HCT116 (cell line): ENCODE measurements at regions not wholly inside any gene's neighbourhood (a gene's known extent, or its start where the extent isn't known, plus 50 kb on each side); places are given as distances from the start of the nearest gene placed in this dataset.

Experiments used
- ATAC-seq: fragments of 200-7000 bp; cut with Tn5 transposase; 2 replicates; pipeline ENCODE4 v1.9.1; 2020; ENCODE audit warnings: mild to moderate bottlenecking, moderate library complexity
- BruUV-seq: library from RNA; stranded (reverse); fragments of 400-500 nt; replicated peaks from 2 replicates; lab custom pipeline; 2021; lab: Mats Ljungman, UMichigan
- CTCF ChIA-PET: fragments of 300-600 bp; sonication (Branson Sonifier 250); formaldehyde crosslinking; loops from one replicate; lab custom pipeline; 2021; ENCODE audit warnings: antibody characterized with exemption; lab: Charles Lee
- POLR2A ChIA-PET: fragments of 300-600, 350-600 bp; sonication (Branson Sonifier 250); formaldehyde crosslinking; loops from one replicate; lab custom pipeline; 2021; ENCODE audit warnings: antibody characterized with exemption; lab: Charles Lee
- RAD21 ChIA-PET, 2 experiments: fragments of 300-600 bp; sonication (Branson Sonifier 250); formaldehyde crosslinking; loops; one replicate each; lab custom pipeline; 2023; ENCODE audit warnings: low total read pairs in 2 of 2; ENCODE audit not compliant: uncharacterized antibody in 2 of 2, unreplicated experiment in 2 of 2, low non-redundant PET in 1 of 2; lab: Charles Lee
- DNase-seq: peaks from one replicate; pipeline ENCODE4 v3.0.0-alpha.2; 2010; ENCODE audit warnings: low read depth, low spot score
- H2AFZ ChIP-seq: fragments of 200-600 bp; shearing (Covaris generic), sonication (generic); 2 replicates; pipeline ENCODE4 v1.6.1; 2017; ENCODE audit warnings: low read depth, mixed run types, mixed read lengths, antibody characterized with exemption, low read length; ENCODE audit not compliant: poor library complexity, severe bottlenecking
- H3K27ac ChIP-seq: 2 replicates; pipeline ENCODE4 v1.5.1; 2012; ENCODE audit warnings: low read depth, low read length
- H3K27me3 ChIP-seq: fragments of 200-600 bp; sonication (generic); 2 replicates; pipeline ENCODE4 v1.6.1; 2016; ENCODE audit warnings: mixed run types, low read length, mixed read lengths; ENCODE audit not compliant: insufficient read depth
- H3K36me3 ChIP-seq, 2 experiments: fragments of 200-500 bp in 1 of 2; fragments of 200-600 bp in 1 of 2; sonication (Bioruptor generic) in 1 of 2; sonication (generic) in 1 of 2; 2 replicates each; pipeline versions ENCODE4 v1.5.1 to v1.6.1; 2014 to 2016; ENCODE audit warnings: low read length in 2 of 2, inconsistent platforms in 1 of 2, mixed read lengths in 1 of 2, mixed run types in 1 of 2; ENCODE audit not compliant: insufficient read depth in 2 of 2, control insufficient read depth in 1 of 2
- H3K4me1 ChIP-seq, 2 experiments: fragments of 200-600 bp in 1 of 2; sonication (generic) in 1 of 2; 2 replicates each; pipeline versions ENCODE4 v1.5.1 to v1.6.1; 2012 to 2017; ENCODE audit warnings: low read length in 2 of 2, inconsistent platforms in 1 of 2, mild to moderate bottlenecking in 1 of 2, mixed read lengths in 1 of 2, mixed run types in 1 of 2, moderate library complexity in 1 of 2; ENCODE audit not compliant: insufficient read depth in 2 of 2, control insufficient read depth in 1 of 2
- H3K4me2 ChIP-seq: fragments of 200-600 bp; sonication (generic); 2 replicates; pipeline ENCODE4 v1.6.1; 2017; ENCODE audit warnings: mixed run types, low read length, mixed read lengths
- H3K4me3 ChIP-seq, 2 experiments: fragments of 200-600 bp in 1 of 2; sonication (generic) in 1 of 2; replicated peaks in 1 of 2; 2 replicates each; pipeline ENCODE4 v1.5.1; 2011 to 2016; ENCODE audit warnings: low read length in 2 of 2, control low read depth in 1 of 2, low read depth in 1 of 2, mild to moderate bottlenecking in 1 of 2, mixed read lengths in 1 of 2, mixed run types in 1 of 2
- H3K79me2 ChIP-seq: fragments of 200-600 bp; sonication (generic); 2 replicates; pipeline ENCODE4 v1.6.1; 2017; ENCODE audit warnings: mild to moderate bottlenecking, mixed run types, low read length, moderate library complexity, mixed read lengths; ENCODE audit not compliant: insufficient read depth
- H3K9ac ChIP-seq: fragments of 200-600 bp; sonication (generic); 2 replicates; pipeline ENCODE4 v1.6.1; 2016; ENCODE audit warnings: low read length, mixed read lengths
- H3K9me2 ChIP-seq: fragments of 200-600 bp; sonication (generic), shearing (Covaris generic); 2 replicates; pipeline ENCODE4 v1.6.1; 2017; ENCODE audit warnings: mixed run types, mild to moderate bottlenecking, moderate library complexity; ENCODE audit not compliant: insufficient read depth
- H3K9me3 ChIP-seq, 2 experiments: fragments of 200-500 bp in 1 of 2; fragments of 200-600 bp in 1 of 2; sonication (Bioruptor generic) in 1 of 2; sonication (generic) in 1 of 2; 2 replicates each; pipeline ENCODE4 v1.6.1; 2014 to 2017; ENCODE audit warnings: low read length in 2 of 2, mixed read lengths in 2 of 2, inconsistent platforms in 1 of 2, low read depth in 1 of 2, mild to moderate bottlenecking in 1 of 2, mixed run types in 1 of 2, moderate library complexity in 1 of 2; ENCODE audit not compliant: control insufficient read depth in 1 of 2, insufficient read depth in 1 of 2
- H4K20me1 ChIP-seq: fragments of 200-600 bp; sonication (generic), shearing (Covaris generic); 2 replicates; pipeline ENCODE4 v1.6.1; 2017; ENCODE audit warnings: mixed run types, mild to moderate bottlenecking, moderate library complexity; ENCODE audit not compliant: insufficient read depth
- CBX3 ChIP-seq: IDR thresholded peaks from 2 replicates; pipeline ENCODE4 v1.6.1; 2012; ENCODE audit warnings: low read depth
- CEBPB ChIP-seq: IDR thresholded peaks from 2 replicates; pipeline ENCODE4 v1.6.1; 2012; ENCODE audit warnings: low read depth
- CTCF ChIP-seq, 3 experiments: fragments of 200-600 bp in 1 of 3; sonication (generic) in 1 of 3; IDR thresholded peaks in 2 of 3; conservative IDR thresholded peaks in 1 of 3; 2 replicates each; pipeline ENCODE4 v1.5.1; 2012 to 2017; ENCODE audit warnings: low read depth in 2 of 3, low read length in 2 of 3, antibody characterized with exemption in 1 of 3, borderline replicate concordance in 1 of 3, control low read depth in 1 of 3, mild to moderate bottlenecking in 1 of 3, mixed read lengths in 1 of 3, mixed run types in 1 of 3, moderate library complexity in 1 of 3; ENCODE audit not compliant: insufficient read depth in 1 of 3
- EGR1 ChIP-seq: IDR thresholded peaks from 2 replicates; pipeline ENCODE4 v1.6.1; 2012; ENCODE audit warnings: low read depth
- ELF1 ChIP-seq: IDR thresholded peaks from 2 replicates; pipeline ENCODE4 v1.6.1; 2012; ENCODE audit warnings: low read depth, borderline replicate concordance
- EZH2phosphoT487 ChIP-seq: fragments of 200-600 bp; IDR thresholded peaks from 2 replicates; pipeline ENCODE4 v1.6.1; 2018; ENCODE audit warnings: antibody characterized with exemption, borderline replicate concordance
- FOSL1 ChIP-seq: IDR thresholded peaks from 2 replicates; pipeline ENCODE4 v1.6.1; 2012; ENCODE audit warnings: low read depth
- JUND ChIP-seq: IDR thresholded peaks from 2 replicates; pipeline ENCODE4 v1.6.1; 2012
- POLR2A ChIP-seq: IDR thresholded peaks from 2 replicates; pipeline ENCODE4 v1.7.0; 2011; ENCODE audit warnings: borderline replicate concordance; ENCODE audit not compliant: insufficient read depth, insufficient read length; ENCODE audit errors: extremely low read depth
- POLR2AphosphoS5 ChIP-seq: IDR thresholded peaks from 2 replicates; pipeline ENCODE4 v1.6.1; 2011; ENCODE audit warnings: mild to moderate bottlenecking, low read depth, low read length, moderate library complexity
- RAD21 ChIP-seq: IDR thresholded peaks from 2 replicates; pipeline ENCODE4 v1.6.1; 2012; ENCODE audit warnings: low read depth, mild to moderate bottlenecking
- SIN3A ChIP-seq: IDR thresholded peaks from 2 replicates; pipeline ENCODE4 v1.6.1; 2012; ENCODE audit warnings: low read depth
- SRF ChIP-seq: IDR thresholded peaks from 2 replicates; pipeline ENCODE4 v1.6.1; 2012; ENCODE audit warnings: low read depth
- YY1 ChIP-seq: IDR thresholded peaks from 2 replicates; pipeline ENCODE4 v1.6.1; 2011; ENCODE audit warnings: low read length, low read depth, moderate library complexity, mild to moderate bottlenecking; ENCODE audit not compliant: insufficient replicate concordance; ENCODE audit errors: extremely low read depth
- ZBTB33 ChIP-seq: IDR thresholded peaks from 2 replicates; pipeline ENCODE4 v1.6.1; 2011; ENCODE audit warnings: mild to moderate bottlenecking, low read length, moderate library complexity; ENCODE audit not compliant: insufficient replicate concordance; ENCODE audit errors: extremely low read depth
- intact Hi-C: fragments of 100-400 bp; cut with micrococcal nuclease; formaldehyde crosslinking; loops from 2 replicates; pipeline ENCODE4 v1.10.0; 2022

- BruUV-seq, result no TSS peak
- no peaks in the 10 kb centered on the region for H4K20me1 ChIP-seq
- H3K4me3 ChIP-seq, result no peak overlapping the region
- ATAC-seq, result no peak
- no peaks in the 10 kb centered on the region for H3K4me1 ChIP-seq
- no peak overlapping the region for H2AFZ ChIP-seq
- DNase-seq, result no peak
- RAD21 ChIA-PET, result no interaction called here
- no peaks in the 10 kb centered on the region for H3K9me3 ChIP-seq
- no peak overlapping the region for H3K9ac ChIP-seq
- no peaks in the 10 kb centered on the region for H3K27me3 ChIP-seq
- CTCF ChIA-PET, result no interaction called here
- intact Hi-C loops, result no loop called here
- H3K36me3 ChIP-seq, result no peaks in the 10 kb centered on the region
- H3K4me2 ChIP-seq, result no peak overlapping the region
- POLR2A ChIA-PET, result no interaction called here
- no peak for TF ChIP-seq FOSL1
- no peak for TF ChIP-seq CEBPB
- no peak for TF ChIP-seq ZBTB33
- no peak for TF ChIP-seq CBX3
- no peak for TF ChIP-seq EGR1
- TF ChIP-seq, all 23 proteins: peak for 0
- no peaks in the 10 kb centered on the region for H3K9me2 ChIP-seq
- no peak overlapping the region for H3K27ac ChIP-seq
- no peaks in the 10 kb centered on the region for H3K79me2 ChIP-seq
These were observed 209.0 kb upstream of the KYNU start for GRCh38 chr2:142668420-142668819.

GRCh38 chr2:142665241-142665640 is 212.2 kb upstream of the KYNU start:
- intact Hi-C loops, result no loop called here
- ATAC-seq (no peak), DNase-seq (no peak)
- no peaks in the 10 kb centered on the region for H3K79me2 ChIP-seq
- no TSS peak for BruUV-seq
- no peaks in the 10 kb centered on the region for H3K4me1 ChIP-seq
- H3K9me2 ChIP-seq, result no peaks in the 10 kb centered on the region
- no peaks in the 10 kb centered on the region for H4K20me1 ChIP-seq
- ChIA-PET RAD21 (no interaction called here), POLR2A (no interaction called here), CTCF (no interaction called here)
- no peak overlapping the region for H3K4me3 ChIP-seq
- H3K27ac ChIP-seq, result no peak overlapping the region
- no peak overlapping the region for H3K9ac ChIP-seq
- H2AFZ ChIP-seq, result no peak overlapping the region
- no peaks in the 10 kb centered on the region for H3K36me3 ChIP-seq
- H3K9me3 ChIP-seq, result no peaks in the 10 kb centered on the region
- no peaks in the 10 kb centered on the region for H3K27me3 ChIP-seq
- H3K4me2 ChIP-seq, result no peak overlapping the region
- TF ChIP-seq SIN3A, result no peak
- TF ChIP-seq POLR2A, result no peak
- TF ChIP-seq RAD21, result no peak
- no peak for TF ChIP-seq EGR1
- no peak for TF ChIP-seq JUND
- TF ChIP-seq CTCF (IDR thresholded peaks at IDR 0.05 in 2 of 3, conservative IDR thresholded peaks at IDR 0.05 in 1 of 3; ENCODE audit: borderline replicate concordance in 1 of 3, insufficient read depth in 1 of 3, low read depth in 2 of 3, low read length in 2 of 3), result no peak
- TF ChIP-seq EZH2phosphoT487, result no peak
- no peak for TF ChIP-seq ELF1
- no peak for TF ChIP-seq ZBTB33
- no peak for TF ChIP-seq YY1
- no peak for TF ChIP-seq SRF
- TF ChIP-seq POLR2AphosphoS5, result no peak
